IMR-90 (cell line): ENCODE measurements at regions not wholly inside any gene's neighbourhood (a gene's known extent, or its start where the extent isn't known, plus 50 kb on each side); places are given as distances from the start of the nearest gene placed in this dataset.

Experiments used
- ATAC-seq: fragments of 200-7000 bp; cut with Tn5 transposase; 2 replicates; pipeline ENCODE4 v1.9.1; 2020; ENCODE audit warnings: low read depth, mild to moderate bottlenecking, moderate library complexity
- BruUV-seq: library from RNA; stranded (reverse); fragments of 400-500 nt; replicated peaks from 2 replicates; lab custom pipeline; 2021; lab: Mats Ljungman, UMichigan
- CTCF ChIA-PET: fragments of 300-600 bp; formaldehyde crosslinking; extraction: SDS; loops from one replicate; lab custom pipeline; 2021; ENCODE audit warnings: antibody characterized with exemption; lab: Yijun Ruan, JAX
- POLR2A ChIA-PET: fragments of 300-600 bp; sonication (Branson Sonifier 250); formaldehyde crosslinking; loops from one replicate; lab custom pipeline; 2022; ENCODE audit warnings: antibody characterized with exemption; ENCODE audit not compliant: unreplicated experiment; lab: Charles Lee
- DNase-seq: peaks from one replicate; pipeline ENCODE4 v3.0.0; 2013
- H2AFZ ChIP-seq: replicated peaks from 2 replicates; pipeline ENCODE3; 2013; ENCODE audit warnings: low read length, mild to moderate bottlenecking; ENCODE audit not compliant: poor library complexity
- H2AK5ac ChIP-seq: 2 replicates; pipeline ENCODE4 v1.6.1; 2013; ENCODE audit warnings: low read depth, low read length, inconsistent platforms
- H2AK9ac ChIP-seq: replicated peaks from 2 replicates; pipeline ENCODE3; 2013; ENCODE audit warnings: mild to moderate bottlenecking, low read depth, low read length, moderate library complexity; ENCODE audit not compliant: poor library complexity
- H2BK120ac ChIP-seq: 2 replicates; pipeline ENCODE4 v1.6.1; 2013; ENCODE audit warnings: low read depth, low read length, inconsistent platforms
- H2BK15ac ChIP-seq: 3 replicates; pipeline ENCODE4 v1.6.1; 2013; ENCODE audit warnings: low read depth, low read length, inconsistent platforms
- H2BK20ac ChIP-seq: 2 replicates; pipeline ENCODE4 v1.6.1; 2013; ENCODE audit warnings: low read depth, mild to moderate bottlenecking, inconsistent platforms, low read length, moderate library complexity
- H2BK5ac ChIP-seq: 2 replicates; pipeline ENCODE4 v1.6.1; 2013; ENCODE audit warnings: mild to moderate bottlenecking, low read depth, low read length, inconsistent platforms; ENCODE audit not compliant: poor library complexity, severe bottlenecking
- H3K14ac ChIP-seq: replicated peaks from 2 replicates; pipeline ENCODE4 v1.6.1; 2013; ENCODE audit warnings: low read depth, low read length, inconsistent platforms
- H3K18ac ChIP-seq: 2 replicates; pipeline ENCODE4 v1.6.1; 2013; ENCODE audit warnings: low read depth, low read length, control low read depth
- H3K23ac ChIP-seq: 2 replicates; pipeline ENCODE4 v1.6.1; 2013; ENCODE audit warnings: low read depth, low read length, inconsistent platforms
- H3K27ac ChIP-seq: 2 replicates; pipeline ENCODE4 v1.5.1; 2013; ENCODE audit warnings: mild to moderate bottlenecking, control low read depth, low read length; ENCODE audit not compliant: insufficient read depth
- H3K27me3 ChIP-seq: 2 replicates; pipeline ENCODE4 v1.6.1; 2013; ENCODE audit warnings: low read length; ENCODE audit not compliant: control insufficient read depth, insufficient read depth
- H3K36me3 ChIP-seq: 2 replicates; pipeline ENCODE4 v1.6.1; 2013; ENCODE audit warnings: low read length, mixed read lengths; ENCODE audit not compliant: control insufficient read depth, insufficient read depth
- H3K4ac ChIP-seq: 2 replicates; pipeline ENCODE4 v1.6.1; 2013; ENCODE audit warnings: low read depth, low read length, inconsistent platforms
- H3K4me1 ChIP-seq: 2 replicates; pipeline ENCODE4 v1.6.1; 2013; ENCODE audit warnings: low read length, mixed read lengths; ENCODE audit not compliant: control insufficient read depth, insufficient read depth
- H3K4me2 ChIP-seq: 2 replicates; pipeline ENCODE4 v1.6.1; 2013; ENCODE audit warnings: low read depth, mild to moderate bottlenecking, control low read depth, low read length, moderate library complexity
- H3K4me3 ChIP-seq: 2 replicates; pipeline ENCODE4 v1.5.1; 2013; ENCODE audit warnings: low read depth, mild to moderate bottlenecking, control low read depth, low read length, moderate library complexity; ENCODE audit not compliant: insufficient read depth
- H3K56ac ChIP-seq: 2 replicates; pipeline ENCODE4 v1.6.1; 2013; ENCODE audit warnings: low read length, inconsistent platforms; ENCODE audit not compliant: insufficient read depth; ENCODE audit errors: extremely low read depth
- H3K79me1 ChIP-seq, 2 experiments: 2 replicates each; pipeline ENCODE4 v1.6.1; 2013; ENCODE audit warnings: low read length in 2 of 2, inconsistent platforms in 1 of 2, low read depth in 1 of 2
- H3K9ac ChIP-seq: 2 replicates; pipeline ENCODE4 v1.6.1; 2013; ENCODE audit warnings: low read depth, low read length, control low read depth
- H3K9me1 ChIP-seq: 2 replicates; pipeline ENCODE4 v1.6.1; 2013; ENCODE audit warnings: low read length, inconsistent platforms; ENCODE audit not compliant: insufficient read depth
- H3K9me3 ChIP-seq: 2 replicates; pipeline ENCODE4 v1.6.1; 2013; ENCODE audit warnings: low read length; ENCODE audit not compliant: control insufficient read depth, insufficient read depth
- H4K20me1 ChIP-seq: 2 replicates; pipeline ENCODE4 v1.6.1; 2013; ENCODE audit warnings: low read length, inconsistent platforms; ENCODE audit not compliant: insufficient read depth
- H4K5ac ChIP-seq: 2 replicates; pipeline ENCODE4 v1.6.1; 2013; ENCODE audit warnings: mild to moderate bottlenecking, low read depth, low read length, control low read depth
- H4K8ac ChIP-seq, 2 experiments: 2 replicates each; pipeline ENCODE4 v1.6.1; 2013; ENCODE audit warnings: low read depth in 2 of 2, low read length in 2 of 2, control low read depth in 1 of 2, inconsistent platforms in 1 of 2
- H4K91ac ChIP-seq: 2 replicates; pipeline ENCODE4 v1.6.1; 2013; ENCODE audit warnings: low read depth, low read length, inconsistent platforms; ENCODE audit not compliant: insufficient read depth
- CHD1 ChIP-seq: IDR thresholded peaks from 2 replicates; pipeline ENCODE4 v1.6.1; 2012; ENCODE audit warnings: low read depth, low read length, improper control_type of control experiment
- FOS ChIP-seq: fragments of 150-350 bp; IDR thresholded peaks from 2 replicates; pipeline ENCODE4 v1.6.1; 2016; ENCODE audit warnings: low read depth, low read length
- MAFK ChIP-seq: IDR thresholded peaks from 2 replicates; pipeline ENCODE4 v1.6.1; 2012; ENCODE audit warnings: low read depth, low read length, improper control_type of control experiment
- NFE2L2 ChIP-seq: fragments of 150-350 bp; IDR thresholded peaks from 2 replicates; pipeline ENCODE4 v1.6.1; 2016; ENCODE audit warnings: low read depth, mild to moderate bottlenecking, low read length
- POLR2A ChIP-seq: IDR thresholded peaks from 2 replicates; pipeline ENCODE4 v1.6.1; 2012; ENCODE audit warnings: mild to moderate bottlenecking, low read depth, low read length
- SMC3 ChIP-seq: fragments of 150-350 bp; IDR thresholded peaks from 2 replicates; pipeline ENCODE4 v1.6.1; 2016; ENCODE audit warnings: low read depth, mild to moderate bottlenecking, antibody characterized with exemption, low read length, moderate library complexity
- WGBS, 2 experiments: methylation state at CpG; one replicate each; pipeline versions ENCODE4 v1.1.5 to v1.1.7; 2013; ENCODE audit warnings: missing lambda C conversion rate in 2 of 2; ENCODE audit not compliant: insufficient read length in 1 of 2; ENCODE audit errors: extremely low coverage in 2 of 2; 5-methylcytosine and 5-hydroxymethylcytosine counted together
- dilution Hi-C: fragments of 300-500 bp; cut with HindIII; formaldehyde crosslinking; loops from one replicate; pipeline ENCODE4 v1.14.3; 2018; ENCODE audit warnings: low sequenced_read_pairs; ENCODE audit not compliant: unreplicated experiment
- in situ Hi-C: fragments of 300-500 bp; cut with MboI; formaldehyde crosslinking; loops from 3 replicates; pipeline ENCODE4 v1.14.3; 2019; ENCODE audit warnings: low sequenced_read_pairs, inconsistent platforms, mixed read lengths
- intact Hi-C: fragments of 100-400 bp; cut with micrococcal nuclease; formaldehyde crosslinking; loops from 2 replicates; pipeline ENCODE4 v1.10.0; 2022

DNA sequence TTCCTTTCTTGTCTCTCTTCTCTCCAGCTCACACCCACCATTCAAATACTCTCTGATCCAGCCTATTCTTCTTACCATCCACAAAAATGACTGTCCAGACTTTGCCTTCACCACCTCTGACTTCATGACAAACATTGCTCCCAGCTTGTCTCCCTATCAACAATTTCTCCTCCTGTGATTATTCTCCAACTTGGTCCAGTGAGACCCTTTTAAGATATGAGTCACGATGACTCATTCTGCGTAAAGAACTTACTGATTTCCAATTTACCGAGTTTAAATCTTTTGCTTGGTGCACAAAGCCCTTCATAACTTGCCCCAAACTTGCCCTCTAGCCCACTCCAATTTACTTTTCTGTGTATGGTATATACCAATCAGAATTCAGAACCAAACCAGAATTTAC lies 833.2 kb downstream of the MAFB start:
- dilution Hi-C loops = no loop called here
- Histone ChIP-seq H3K4me1 (peaks cover 28% of the 10 kb centered on the region), H3K9me3 (no peaks in the 10 kb centered on the region), H3K4ac (no peak overlapping the region), H4K5ac (no peak overlapping the region; the same call in 1 of the 2 replicates), H4K20me1 (no peaks in the 10 kb centered on the region), H4K8ac (no peak overlapping the region), H2BK15ac (no peak overlapping the region), H2AK9ac (no peak overlapping the region), H3K27ac (no peak overlapping the region), H3K4me3 (no peak overlapping the region), H3K18ac (peak overlapping the region; percentile 69; the same call in 1 of the 2 replicates), H3K79me1 (no peaks in the 10 kb centered on the region), H2AK5ac (no peak overlapping the region), H2BK5ac (peak overlapping the region; percentile 4), H4K91ac (no peak overlapping the region), H3K27me3 (no peaks in the 10 kb centered on the region), H3K4me2 (peak overlapping the region; percentile 31; the same call in 1 of the 2 replicates), H3K23ac (no peak overlapping the region), H3K9ac (no peak overlapping the region), H3K36me3 (no peaks in the 10 kb centered on the region), H3K9me1 (peaks cover 10% of the 10 kb centered on the region), H2BK20ac (0 out of 2 replicates have a peak overlapping the region, but pooled peaks have one; percentile 10), H2AFZ (no peak overlapping the region), H3K56ac (no peak overlapping the region), H3K14ac (no peak overlapping the region), H2BK120ac (no peak overlapping the region)
- in situ Hi-C loops = loop anchor here (25.0 kb wide), 1 partner anchor 1107 kb away; no protein-coding TSS in a partner anchor
- intact Hi-C loops = no loop called here
- BruUV-seq = no TSS peak
- ATAC-seq (no peak), DNase-seq (peak; percentile 79)
- ChIA-PET CTCF (interaction anchor here (0.8 kb wide), 1 partner anchor 22 kb away, joined by 4 read pairs; no protein-coding TSS in a partner anchor), POLR2A (no interaction called here)
- TF ChIP-seq NFE2L2 = no peak
- TF ChIP-seq CHD1 = no peak
- TF ChIP-seq MAFK = no peak
- no peak for TF ChIP-seq SMC3
- no peak for TF ChIP-seq POLR2A
- TF ChIP-seq FOS = peak; percentile 90
- 83% methylated on average over 1 of the region's 3 CpGs; no CpG with 5 or more reads in 1 of the 2 experiments for WGBS, 2 experiments
